Bronchial epithelial cell (primary cell): ENCODE measurements at regions not wholly inside any gene's neighbourhood (a gene's known extent, or its start where the extent isn't known, plus 50 kb on each side); places are given as distances from the start of the nearest gene placed in this dataset.

Experiments
- DNase-seq: peaks from one replicate; pipeline ENCODE4 v3.0.0-alpha.2; 2010; ENCODE audit warnings: low read depth
- FAIRE-seq: peaks from 2 replicates; lab custom pipeline; 2011; peaks lifted over from hg19 to GRCh38; lab: Jason Lieb, UNC
- H3K27me3 ChIP-seq: 2 replicates; pipeline ENCODE4 v1.5.1; 2011; ENCODE audit warnings: low read length; ENCODE audit not compliant: control insufficient read depth, insufficient read depth
- H3K36me3 ChIP-seq: 2 replicates; pipeline ENCODE4 v1.5.1; 2011; ENCODE audit warnings: low read length; ENCODE audit not compliant: control insufficient read depth, insufficient read depth
- H3K4me3 ChIP-seq: 2 replicates; pipeline ENCODE4 v1.5.1; 2011; ENCODE audit warnings: mild to moderate bottlenecking, low read depth, low read length, control low read depth
- CTCF ChIP-seq: IDR thresholded peaks from 2 replicates; pipeline ENCODE4 v1.5.1; 2011; ENCODE audit warnings: mild to moderate bottlenecking, moderate library complexity, low read length, control low read depth, inconsistent platforms; ENCODE audit not compliant: insufficient read depth, severe bottlenecking

GRCh38 chr22:27509132-27509920 lies 292.2 kb downstream of the MN1 start:
- no peak for TF ChIP-seq CTCF
- no peak overlapping the region for H3K4me3 ChIP-seq
- H3K36me3 ChIP-seq: no peaks in the 10 kb centered on the region
- no peak for FAIRE-seq
- DNase-seq: no peak
- H3K27me3 ChIP-seq: no peaks in the 10 kb centered on the region

- DNase-seq (no peak), FAIRE-seq (no peak)
- Histone ChIP-seq H3K4me3 (no peak overlapping the region), H3K27me3 (no peaks in the 10 kb centered on the region), H3K36me3 (no peaks in the 10 kb centered on the region)
- no peak for TF ChIP-seq CTCF
These were observed 291.5 kb downstream of the MN1 start for GRCh38 chr22:27510024-27510423.

GRCh38 chr22:27512283-27512761 lies 289.2 kb downstream of the MN1 start:
- H3K4me3 ChIP-seq: no peak overlapping the region
- no peak for TF ChIP-seq CTCF
- no peaks in the 10 kb centered on the region for H3K27me3 ChIP-seq
- FAIRE-seq (peak; percentile 100), DNase-seq (peak; percentile 99)
- no peaks in the 10 kb centered on the region for H3K36me3 ChIP-seq

- DNase-seq (peak; percentile 38), FAIRE-seq (no peak)
- no peaks in the 10 kb centered on the region for H3K27me3 ChIP-seq
- H3K36me3 ChIP-seq: no peaks in the 10 kb centered on the region
- H3K4me3 ChIP-seq: no peak overlapping the region
- no peak for TF ChIP-seq CTCF
These were observed 288.5 kb downstream of the MN1 start for GRCh38 chr22:27513021-27513420.

- H3K27me3 ChIP-seq: no peaks in the 10 kb centered on the region
- no peak overlapping the region for H3K4me3 ChIP-seq
- no peak for FAIRE-seq
- TF ChIP-seq CTCF: no peak
- H3K36me3 ChIP-seq: no peaks in the 10 kb centered on the region
- no peak for DNase-seq
These were observed 286.7 kb downstream of the MN1 start for GRCh38 chr22:27514601-27515523.
